ENCODE measurements at regions not wholly inside any gene's neighbourhood (a gene's known extent, or its start where the extent isn't known, plus 50 kb on each side); places are given as distances from the start of the nearest gene placed in this dataset.

- no peak for FAIRE-seq
Observed at GRCh38 chr13:37366044-37366770, 232.4 kb downstream of the POSTN start.

DNA sequence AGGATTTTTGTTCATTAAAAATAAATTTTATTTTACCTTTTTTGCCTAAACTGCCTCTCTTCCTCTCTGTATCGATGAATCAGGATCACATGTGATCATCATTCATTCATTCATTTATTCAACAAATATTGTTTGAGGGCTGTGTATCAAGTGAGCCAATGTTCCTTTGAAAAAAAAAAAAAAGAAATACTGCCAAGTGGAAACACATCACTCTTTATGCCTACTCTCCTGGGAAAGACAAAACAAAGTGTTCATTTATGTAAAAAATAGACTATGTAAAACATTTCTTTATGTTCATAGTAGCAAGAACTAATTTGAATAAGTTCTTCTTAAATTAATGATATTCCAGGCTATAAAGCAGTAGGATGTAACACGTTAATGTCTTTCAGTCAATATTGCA, 233.1 kb downstream of the POSTN start:
- FAIRE-seq (no peak), DNase-seq (ENCODE audit: low spot score) (no peak)

More at GRCh38 chr13:37366044-37366770, 232.4 kb downstream of the POSTN start:
- no peak for DNase-seq (ENCODE audit: low spot score)

GRCh38 chr13:37364956-37365355, 233.6 kb downstream of the POSTN start:
- FAIRE-seq = no peak
- DNase-seq (ENCODE audit: low spot score) = no peak

DNA sequence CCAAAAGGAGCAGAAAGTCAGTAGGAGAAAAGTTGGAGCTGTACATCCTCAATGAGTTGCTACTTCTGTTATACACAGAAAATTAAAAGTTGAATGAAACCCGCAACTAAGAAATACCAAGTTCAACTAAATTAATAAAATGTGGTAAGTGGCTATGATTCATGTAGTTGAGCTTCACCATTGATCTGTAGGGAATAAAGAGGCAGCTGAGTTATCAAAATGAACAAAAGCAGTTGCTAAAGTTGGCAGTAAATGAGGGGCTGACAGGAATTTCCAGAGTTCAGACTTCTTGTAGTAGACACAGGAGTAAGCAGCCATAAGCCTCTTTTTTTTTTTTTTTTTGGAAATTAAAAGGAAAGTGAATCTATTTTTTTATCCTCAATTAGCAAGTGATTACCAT, 234.6 kb downstream of the POSTN start:
- FAIRE-seq (no peak), DNase-seq (ENCODE audit: low spot score) (no peak)

DNA sequence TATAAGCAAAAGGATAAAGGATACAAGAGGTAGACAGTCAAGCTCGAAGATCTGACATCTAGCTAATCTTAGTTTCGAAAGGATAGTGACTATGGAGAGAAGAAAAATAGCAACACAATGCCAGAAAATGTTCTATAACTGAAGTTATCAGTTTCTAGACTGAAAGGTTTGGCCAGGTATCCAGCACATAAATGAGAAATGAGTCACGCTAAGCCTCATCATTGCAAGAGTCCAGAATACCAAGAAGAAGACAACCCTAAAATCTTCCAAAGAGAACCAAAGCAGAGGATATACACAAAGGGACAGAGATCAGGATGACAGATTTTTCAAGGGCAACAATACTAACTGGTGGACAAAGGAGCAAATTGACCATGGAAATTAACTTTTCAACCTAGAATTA, 237.0 kb downstream of the POSTN start:
- DNase-seq (ENCODE audit: low spot score) (no peak), FAIRE-seq (no peak)

DNA sequence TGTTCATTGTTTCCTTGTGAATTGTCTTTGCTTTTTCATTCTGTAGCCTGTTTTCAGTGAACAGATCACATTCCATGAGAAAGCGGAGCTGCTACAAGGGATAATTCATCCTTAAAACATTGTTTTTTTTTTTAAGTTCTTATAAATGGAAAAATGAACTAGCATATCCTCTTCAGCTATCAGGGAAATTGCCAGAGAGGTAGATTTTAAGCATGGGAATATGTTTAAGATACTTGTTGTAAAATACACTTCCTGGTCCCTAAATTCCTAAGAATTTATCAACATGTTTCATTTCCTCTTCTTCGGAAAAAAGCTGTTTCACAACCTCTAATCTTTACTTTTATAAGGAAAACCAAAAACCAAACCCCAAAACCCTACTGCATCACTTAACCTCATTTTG, 238.0 kb downstream of the POSTN start:
- FAIRE-seq = no peak
- DNase-seq (ENCODE audit: low spot score) = no peak

DNA sequence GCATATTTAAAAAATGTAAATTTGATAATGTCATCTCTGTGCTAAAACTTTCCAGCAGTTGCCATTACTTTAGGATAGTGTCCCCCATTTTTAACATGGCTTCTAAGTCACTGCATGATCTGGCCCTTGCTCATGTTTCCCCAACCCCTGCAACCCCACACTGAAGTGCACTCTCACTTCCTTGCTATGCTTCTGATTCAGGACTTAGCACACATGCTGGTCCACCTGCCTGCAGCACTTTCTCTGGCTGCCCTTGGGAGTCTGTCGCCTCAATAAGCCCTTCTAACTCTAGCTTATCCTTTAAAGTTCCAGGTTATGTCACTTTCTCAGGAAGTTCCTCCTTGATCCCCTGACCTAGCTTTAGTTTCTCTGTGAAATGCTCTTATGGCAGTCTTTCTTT, 241.0 kb downstream of the POSTN start:
- FAIRE-seq = no peak
- no peak for DNase-seq (ENCODE audit: low spot score)

GRCh38 chr13:37353911-37354310, 244.7 kb downstream of the POSTN start:
- DNase-seq (ENCODE audit: low spot score) (no peak), FAIRE-seq (no peak)

DNA sequence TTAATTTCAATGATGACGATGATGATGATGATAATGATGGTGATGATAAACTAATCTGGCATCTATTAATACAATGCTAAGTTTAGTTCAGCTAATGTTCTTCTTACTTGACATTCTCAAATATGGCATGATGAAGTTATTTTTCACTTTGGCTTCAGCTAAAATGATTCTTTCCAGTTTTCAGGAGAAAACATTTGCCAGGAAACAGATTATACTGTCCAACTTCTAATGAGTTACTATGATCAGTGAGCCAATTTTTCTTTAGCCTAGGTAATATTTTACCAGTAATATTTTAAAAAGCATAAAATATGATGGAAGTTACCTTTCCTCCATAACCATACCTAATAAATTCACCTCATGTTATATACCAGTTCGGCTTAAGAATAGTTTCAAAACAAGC, 245.7 kb upstream of the CSNK1A1L start:
- no peak for DNase-seq (ENCODE audit: low spot score)
- no peak for FAIRE-seq

- FAIRE-seq = no peak
Observed at GRCh38 chr13:37349916-37350315, 244.5 kb upstream of the CSNK1A1L start.

GRCh38 chr13:37348916-37349643, 243.6 kb upstream of the CSNK1A1L start:
- FAIRE-seq = no peak

More at GRCh38 chr13:37349916-37350315, 244.5 kb upstream of the CSNK1A1L start:
- no peak for DNase-seq (ENCODE audit: low spot score)

DNA sequence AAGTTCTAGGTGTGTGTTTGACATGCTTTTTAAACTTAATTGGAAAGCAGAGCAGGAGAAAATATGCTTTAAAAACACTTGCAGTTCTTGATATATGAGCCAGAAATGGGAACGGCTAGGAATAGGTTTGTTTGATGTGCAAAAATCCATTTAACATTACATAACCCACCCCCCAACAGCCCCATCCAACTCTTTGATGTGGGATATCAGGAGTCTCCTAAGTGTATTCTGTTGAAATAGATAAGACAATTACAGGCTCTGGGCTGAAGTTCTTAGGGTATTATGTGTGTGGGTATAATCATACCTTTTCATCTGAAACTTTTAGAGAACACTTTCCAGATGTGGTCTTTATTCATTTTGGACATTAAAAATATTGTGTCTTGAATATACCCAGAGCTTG, 240.4 kb upstream of the CSNK1A1L start:
- FAIRE-seq (no peak), DNase-seq (ENCODE audit: low spot score) (no peak)

More at GRCh38 chr13:37348916-37349643, 243.6 kb upstream of the CSNK1A1L start:
- DNase-seq (ENCODE audit: low spot score) = no peak

GRCh38 chr13:37345391-37345790, 239.9 kb upstream of the CSNK1A1L start:
- DNase-seq (ENCODE audit: low spot score) = no peak
- no peak for FAIRE-seq

DNA sequence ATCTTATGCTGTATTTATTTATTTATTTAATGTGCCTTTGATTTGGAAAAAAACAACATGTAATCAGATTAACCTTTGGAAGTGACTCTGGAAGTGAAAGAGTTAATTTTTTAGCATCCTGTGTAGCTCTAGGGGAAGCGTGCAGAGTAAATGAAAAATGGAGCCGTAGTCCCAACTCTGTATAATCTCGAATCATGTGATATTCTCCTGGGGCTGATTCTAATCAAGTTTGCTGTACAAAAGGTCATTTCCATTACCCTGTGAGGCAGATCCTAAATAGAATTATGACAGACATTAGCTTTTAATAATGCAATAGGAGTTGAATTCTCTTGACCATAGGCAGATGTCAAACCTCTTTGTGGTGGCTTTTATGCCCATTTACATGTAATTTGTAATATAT, 238.6 kb upstream of the CSNK1A1L start:
- no peak for FAIRE-seq
- DNase-seq (ENCODE audit: low spot score) = no peak

DNA sequence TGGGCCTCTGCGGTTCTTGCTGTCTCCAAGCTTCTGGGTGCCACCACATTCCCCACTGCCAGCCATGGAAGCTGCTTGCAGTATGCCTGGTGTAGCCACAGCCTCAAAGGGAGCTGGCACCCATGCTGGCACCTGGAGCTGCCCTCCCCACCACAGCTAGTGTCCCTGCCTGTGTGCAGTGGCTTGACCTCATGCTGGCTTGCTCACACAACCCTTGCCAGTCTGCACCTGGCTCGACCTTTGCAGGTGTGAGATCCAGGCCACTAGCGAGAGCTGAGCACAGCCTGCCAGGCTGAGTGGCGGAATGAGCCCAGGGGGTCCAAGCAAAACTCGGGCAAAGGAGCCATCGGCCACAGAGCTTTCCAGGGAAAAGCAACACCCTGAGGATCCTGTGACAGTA, 236.7 kb upstream of the CSNK1A1L start:
- DNase-seq (ENCODE audit: low spot score) = no peak
- FAIRE-seq = no peak

DNA sequence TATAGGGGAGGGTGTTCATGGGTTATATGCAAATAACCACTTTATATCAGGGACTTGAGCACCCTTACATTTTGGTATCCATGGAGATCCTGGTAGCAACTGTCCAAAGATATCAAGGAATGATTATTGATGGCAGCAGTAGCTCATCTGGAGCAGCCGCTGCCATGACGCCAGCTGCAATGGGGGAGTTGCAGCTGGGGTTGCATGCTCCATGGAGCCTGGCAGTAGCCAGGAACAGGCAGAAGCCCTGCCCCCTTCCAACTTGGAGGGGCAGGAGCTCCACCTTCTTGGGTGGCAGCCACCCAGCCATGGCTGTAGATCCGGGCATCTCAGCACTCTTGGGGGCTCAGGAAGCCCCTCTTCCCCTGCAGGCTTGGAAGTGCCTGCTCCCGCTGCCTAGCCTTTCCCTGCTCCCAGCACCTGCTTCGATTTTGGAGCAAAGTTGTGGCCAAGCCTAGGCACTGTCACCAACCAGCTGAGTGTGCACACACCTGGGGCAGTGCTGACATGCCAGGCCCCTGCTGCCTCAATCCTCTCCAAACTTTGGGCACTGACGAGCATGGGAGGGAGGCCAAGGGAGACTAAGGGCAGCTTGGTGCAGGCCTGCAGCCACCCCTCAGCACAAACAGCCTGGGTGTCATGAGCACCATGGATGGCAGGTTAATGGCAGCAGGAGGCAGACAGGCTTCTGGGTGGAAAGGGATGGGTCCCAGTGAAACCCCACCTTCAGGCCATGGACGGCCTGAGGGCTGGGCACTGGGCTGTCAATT, 235.6 kb upstream of the CSNK1A1L start:
- no peak for DNase-seq (ENCODE audit: low spot score)

GRCh38 chr13:37339386-37339735, 233.9 kb upstream of the CSNK1A1L start:
- no peak for FAIRE-seq
- DNase-seq (ENCODE audit: low spot score) = no peak

More for the DNA sequence above, 235.6 kb upstream of the CSNK1A1L start:
- no peak for FAIRE-seq

- DNase-seq (ENCODE audit: low spot score) (no peak), FAIRE-seq (no peak)
Observed at GRCh38 chr13:37338726-37339385, 233.4 kb upstream of the CSNK1A1L start.

DNA sequence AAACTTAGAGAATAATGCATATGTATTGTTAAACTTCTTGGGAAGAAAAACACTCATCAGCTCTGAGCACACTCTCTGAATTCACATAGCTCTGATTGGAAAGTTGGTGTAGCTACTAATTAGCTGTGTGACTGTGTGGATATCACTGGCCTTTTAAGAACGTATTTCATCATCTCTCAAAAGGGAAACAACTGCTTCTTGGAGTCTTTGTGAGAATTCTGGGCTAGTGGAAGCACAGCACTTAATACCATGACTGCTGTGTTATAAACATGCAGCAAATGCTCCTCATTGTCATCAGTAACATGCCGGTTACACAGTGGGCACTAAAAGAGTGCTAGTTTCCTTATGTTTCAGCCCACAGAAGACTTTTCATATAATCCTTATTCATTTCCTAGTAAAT, 220.9 kb upstream of the CSNK1A1L start:
- no peak for FAIRE-seq
- DNase-seq (ENCODE audit: low spot score) = no peak

GRCh38 chr13:37319031-37319443, 213.6 kb upstream of the CSNK1A1L start:
- FAIRE-seq (no peak), DNase-seq (ENCODE audit: low spot score) (no peak)

- DNase-seq (ENCODE audit: low spot score) (no peak), FAIRE-seq (no peak)
Observed at GRCh38 chr13:37316935-37317334, 211.5 kb upstream of the CSNK1A1L start.

DNA sequence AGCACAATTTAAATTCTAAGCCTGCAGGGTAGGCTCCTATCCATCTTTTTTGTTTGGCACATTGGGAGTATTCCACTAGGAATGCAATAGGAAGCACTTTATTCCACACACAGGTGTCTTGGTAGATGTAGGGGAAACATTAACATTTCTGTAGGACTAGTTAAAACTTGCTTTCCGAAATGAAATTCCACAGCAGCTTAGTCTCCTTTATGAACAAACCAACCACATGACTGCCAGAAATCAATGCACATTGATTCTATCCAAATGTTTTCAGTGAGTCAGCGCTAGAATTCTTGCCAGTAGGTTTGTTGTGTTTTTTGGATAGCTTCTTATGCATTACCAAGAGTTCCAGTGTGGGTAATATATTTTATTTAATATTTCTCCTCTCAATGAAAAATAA, 207.9 kb upstream of the CSNK1A1L start:
- no peak for DNase-seq (ENCODE audit: low spot score)
- no peak for FAIRE-seq
